Osteoblast (primary cell): ENCODE measurements at regions not wholly inside any gene's neighbourhood (a gene's known extent, or its start where the extent isn't known, plus 50 kb on each side); places are given as distances from the start of the nearest gene placed in this dataset.
"Not testable (repeated sequence)": the region's sequence is repeated elsewhere in the genome, so short reads cannot be mapped to it uniquely, and the experiment has no call there.

Source experiments
- DNase-seq: peaks from one replicate; pipeline ENCODE4 v3.0.0; 2011; ENCODE audit warnings: low spot score, mixed read lengths; ENCODE audit not compliant: insufficient read length; ENCODE audit errors: missing footprints
- H2AFZ ChIP-seq: 2 replicates; pipeline ENCODE4 v1.6.0; 2011; ENCODE audit warnings: mild to moderate bottlenecking, low read length
- H3K27ac ChIP-seq: 2 replicates; pipeline ENCODE4 v1.5.1; 2011; ENCODE audit warnings: mild to moderate bottlenecking, low read depth, low read length, moderate library complexity
- H3K27me3 ChIP-seq: 2 replicates; pipeline ENCODE4 v1.6.0; 2012; ENCODE audit warnings: mild to moderate bottlenecking, control low read depth, inconsistent platforms, low read length, moderate library complexity; ENCODE audit not compliant: insufficient read depth
- H3K36me3 ChIP-seq: 2 replicates; pipeline ENCODE4 v1.5.1; 2011; ENCODE audit warnings: mild to moderate bottlenecking, low read length, control low read depth, moderate library complexity; ENCODE audit not compliant: insufficient read depth
- H3K4me1 ChIP-seq: 2 replicates; pipeline ENCODE4 v1.5.1; 2011; ENCODE audit warnings: mild to moderate bottlenecking, low read length, control low read depth, moderate library complexity; ENCODE audit not compliant: insufficient read depth
- H3K4me2 ChIP-seq: 2 replicates; pipeline ENCODE4 v1.6.0; 2011; ENCODE audit warnings: mild to moderate bottlenecking, low read length; ENCODE audit not compliant: insufficient read depth
- H3K4me3 ChIP-seq: fragments of 200-600 bp; sonication (generic); 3 replicates; pipeline ENCODE4 v1.5.1; 2012; ENCODE audit warnings: mild to moderate bottlenecking, low read length, inconsistent platforms; ENCODE audit not compliant: insufficient read depth
- H3K79me2 ChIP-seq: 2 replicates; pipeline ENCODE4 v1.6.0; 2012; ENCODE audit warnings: mild to moderate bottlenecking, low read length, control low read depth, inconsistent platforms; ENCODE audit not compliant: insufficient read depth
- H3K9me3 ChIP-seq: 2 replicates; pipeline ENCODE4 v1.5.1; 2011; ENCODE audit warnings: low read depth, low read length, control low read depth
- H4K20me1 ChIP-seq: 2 replicates; pipeline ENCODE4 v1.6.0; 2012; ENCODE audit warnings: mild to moderate bottlenecking, low read length, control low read depth; ENCODE audit not compliant: insufficient read depth
- CTCF ChIP-seq: IDR thresholded peaks from 2 replicates; pipeline ENCODE4 v1.5.1; 2011; ENCODE audit warnings: mild to moderate bottlenecking, low read depth, low read length, moderate library complexity; ENCODE audit errors: extremely low read depth

DNA sequence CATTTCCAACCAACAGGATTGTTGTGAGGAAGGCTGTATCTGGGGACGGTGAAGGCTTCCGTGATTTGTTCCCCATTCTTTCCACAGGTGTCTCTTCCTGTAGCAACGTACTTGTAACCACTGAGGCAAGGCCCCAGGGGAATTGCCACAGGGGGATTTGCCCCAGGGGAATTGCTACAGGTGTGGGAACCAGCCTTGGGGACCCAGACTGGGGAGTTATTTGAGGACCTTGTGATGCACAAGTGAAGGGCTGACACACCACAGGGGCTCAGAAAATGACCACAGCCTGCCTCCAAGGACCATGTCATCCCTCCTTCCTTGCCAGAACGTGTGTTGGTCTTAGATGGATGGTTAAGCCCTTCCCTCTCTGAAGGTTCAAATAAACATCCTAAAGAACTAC is 131.4 kb upstream of the RGS6 start:
- Histone ChIP-seq H3K4me2 (no peak overlapping the region), H3K4me3 (no peak overlapping the region), H4K20me1 (no peaks in the 10 kb centered on the region), H3K79me2 (no peaks in the 10 kb centered on the region), H3K36me3 (no peaks in the 10 kb centered on the region), H3K4me1 (peaks cover 8% of the 10 kb centered on the region), H3K27me3 (peaks cover 8% of the 10 kb centered on the region), H3K9me3 (no peaks in the 10 kb centered on the region), H2AFZ (no peak overlapping the region), H3K27ac (no peak overlapping the region)
- TF ChIP-seq CTCF: no peak
- DNase-seq: no peak

GRCh38 chr14:71803539-71804260 is 128.5 kb upstream of the RGS6 start:
- Histone ChIP-seq H3K27ac (no peak overlapping the region), H3K4me2 (peak overlapping the region; percentile 11)
- DNase-seq: peak; percentile 44

DNA sequence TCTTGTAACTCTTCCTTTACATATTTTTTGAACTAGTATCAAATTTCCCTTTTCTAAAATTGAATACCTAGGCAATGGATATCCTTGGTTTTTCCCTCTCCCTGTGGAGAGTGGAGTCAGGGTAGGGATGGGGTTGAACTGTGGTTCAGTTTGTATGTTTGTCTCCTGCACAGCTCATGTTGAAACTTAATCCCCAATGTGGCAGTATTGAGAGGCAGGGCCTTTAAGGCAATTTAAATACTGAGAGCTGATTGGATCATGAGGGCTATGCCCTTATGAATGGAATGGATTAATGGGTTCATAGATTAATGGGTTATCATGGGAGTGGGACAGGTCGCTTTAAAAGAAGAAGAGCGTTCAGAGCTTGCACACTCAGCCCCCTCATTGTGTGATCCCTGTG is 127.2 kb upstream of the RGS6 start:
- no peak overlapping the region for H3K27ac ChIP-seq
- H3K4me2 ChIP-seq: no peak overlapping the region
- no peaks in the 10 kb centered on the region for H3K36me3 ChIP-seq
- H3K27me3 ChIP-seq: peaks cover 8% of the 10 kb centered on the region
- no peaks in the 10 kb centered on the region for H4K20me1 ChIP-seq
- H2AFZ ChIP-seq: no peak overlapping the region
- DNase-seq: no peak
- TF ChIP-seq CTCF: no peak
- no peaks in the 10 kb centered on the region for H3K79me2 ChIP-seq
- H3K4me1 ChIP-seq: peaks cover 8% of the 10 kb centered on the region
- no peaks in the 10 kb centered on the region for H3K9me3 ChIP-seq
- H3K4me3 ChIP-seq: no peak overlapping the region

More at GRCh38 chr14:71803539-71804260, 128.5 kb upstream of the RGS6 start:
- TF ChIP-seq CTCF: no peak
- Histone ChIP-seq H2AFZ (no peak overlapping the region), H3K4me1 (peaks cover 8% of the 10 kb centered on the region), H3K27me3 (peaks cover 8% of the 10 kb centered on the region), H3K4me3 (no peak overlapping the region), H3K9me3 (no peaks in the 10 kb centered on the region), H4K20me1 (no peaks in the 10 kb centered on the region), H3K79me2 (no peaks in the 10 kb centered on the region), H3K36me3 (no peaks in the 10 kb centered on the region)

DNA sequence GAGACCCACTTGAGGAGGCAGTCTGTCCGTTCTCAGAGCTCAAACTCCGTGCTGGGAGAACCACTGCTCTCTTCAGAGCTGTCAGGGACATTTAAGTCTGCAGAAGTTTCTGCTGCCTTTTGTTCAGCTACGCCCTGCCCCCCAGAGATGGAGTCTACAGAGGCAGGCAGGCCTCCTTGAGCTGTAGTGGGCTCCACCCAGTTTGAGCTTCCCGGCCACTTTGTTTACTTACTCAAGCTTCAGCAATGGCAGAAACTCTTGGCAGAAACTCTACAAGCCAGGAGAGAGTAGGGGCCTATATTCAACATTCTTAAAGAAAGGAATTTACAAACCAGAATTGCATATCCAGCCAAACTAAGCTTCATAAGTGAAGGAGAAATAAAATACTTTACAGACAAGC is 125.2 kb upstream of the RGS6 start:
- H3K79me2 ChIP-seq, H4K20me1 ChIP-seq, H3K4me1 ChIP-seq, H2AFZ ChIP-seq, H3K9me3 ChIP-seq, DNase-seq, H3K36me3 ChIP-seq, H3K27me3 ChIP-seq, H3K27ac ChIP-seq, H3K4me3 ChIP-seq, H3K4me2 ChIP-seq: not testable (repeated sequence)

DNA sequence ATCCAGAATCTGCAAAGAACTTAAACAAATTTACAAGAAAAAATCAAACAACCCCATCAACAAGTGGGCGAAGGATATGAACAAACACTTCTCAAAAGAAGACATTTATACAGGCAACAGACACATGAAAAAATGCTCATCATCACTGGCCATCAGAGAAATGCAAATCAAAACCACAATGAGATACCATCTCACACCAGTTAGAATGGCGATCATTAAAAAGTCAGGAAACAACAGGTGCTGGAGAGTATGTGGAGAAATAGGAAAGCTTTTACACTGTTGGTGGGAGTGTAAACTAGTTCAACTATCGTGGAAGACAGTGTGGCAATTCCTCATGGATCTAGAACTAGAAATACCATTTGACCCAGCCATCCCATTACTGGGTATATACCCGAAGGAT is 121.4 kb upstream of the RGS6 start:
- H4K20me1 ChIP-seq, H3K79me2 ChIP-seq, H3K4me1 ChIP-seq, H3K27me3 ChIP-seq, H3K9me3 ChIP-seq, H3K36me3 ChIP-seq, H3K4me2 ChIP-seq, H3K4me3 ChIP-seq, H2AFZ ChIP-seq, DNase-seq, H3K27ac ChIP-seq: not testable (repeated sequence)
